OCI-LY1 (cell line): ENCODE measurements at regions not wholly inside any gene's neighbourhood (a gene's known extent, or its start where the extent isn't known, plus 50 kb on each side); places are given as distances from the start of the nearest gene placed in this dataset.

Experiments used
- H2AFZ ChIP-seq: fragments of 200-600 bp; sonication (generic), shearing (Covaris generic); 2 replicates; pipeline ENCODE4 v1.6.0; 2014; ENCODE audit warnings: antibody characterized with exemption, mild to moderate bottlenecking, low read length
- H3F3A ChIP-seq: fragments of 200-600 bp; sonication (generic), shearing (Covaris generic); 2 replicates; pipeline ENCODE4 v1.6.0; 2014; ENCODE audit warnings: mild to moderate bottlenecking, antibody characterized with exemption, low read length, moderate library complexity; ENCODE audit not compliant: insufficient read depth
- H3K27ac ChIP-seq: fragments of 200-600 bp; sonication (generic); 2 replicates; pipeline ENCODE4 v1.5.1; 2014; ENCODE audit warnings: low read length, mixed run types, mild to moderate bottlenecking, low read depth; ENCODE audit not compliant: poor library complexity, severe bottlenecking
- H3K27me3 ChIP-seq: fragments of 200-600 bp; sonication (generic); 2 replicates; pipeline ENCODE4 v1.6.0; 2014; ENCODE audit warnings: antibody characterized with exemption, mild to moderate bottlenecking, low read length, moderate library complexity; ENCODE audit not compliant: insufficient read depth
- H3K36me3 ChIP-seq: fragments of 200-600 bp; sonication (generic); 2 replicates; pipeline ENCODE4 v1.6.1; 2014; ENCODE audit warnings: mild to moderate bottlenecking, antibody characterized with exemption, low read length, moderate library complexity, mixed read lengths; ENCODE audit not compliant: insufficient read depth
- H3K4me1 ChIP-seq: fragments of 200-600 bp; sonication (generic); 2 replicates; pipeline ENCODE4 v1.5.1; 2014; ENCODE audit warnings: mild to moderate bottlenecking, low read length, moderate library complexity; ENCODE audit not compliant: insufficient read depth, severe bottlenecking
- H3K4me2 ChIP-seq: fragments of 200-600 bp; sonication (generic), shearing (Covaris generic); 2 replicates; pipeline ENCODE4 v1.6.1; 2014; ENCODE audit warnings: low read length
- H3K4me3 ChIP-seq: fragments of 200-600 bp; sonication (generic); 2 replicates; pipeline ENCODE4 v1.5.1; 2014; ENCODE audit warnings: low read length, low read depth, mild to moderate bottlenecking, mixed read lengths; ENCODE audit not compliant: poor library complexity, severe bottlenecking
- H3K79me2 ChIP-seq: fragments of 200-600 bp; shearing (Covaris generic); 2 replicates; pipeline ENCODE4 v1.6.1; 2016; ENCODE audit warnings: mixed run types, low read length, mixed read lengths; ENCODE audit not compliant: insufficient read depth
- H3K9ac ChIP-seq: fragments of 200-600 bp; sonication (generic), shearing (Covaris generic); 2 replicates; pipeline ENCODE4 v1.6.1; 2014; ENCODE audit warnings: mild to moderate bottlenecking, low read length, mixed read lengths
- H3K9me2 ChIP-seq: fragments of 200-600 bp; sonication (generic), shearing (Covaris generic); 2 replicates; pipeline ENCODE4 v1.6.1; 2014; ENCODE audit warnings: low read depth, mild to moderate bottlenecking, low read length, mixed read lengths
- H3K9me3 ChIP-seq: fragments of 200-600 bp; shearing (Covaris generic); 2 replicates; pipeline ENCODE4 v1.6.1; 2014; ENCODE audit warnings: low read length, mixed read lengths
- H4K20me1 ChIP-seq: fragments of 200-600 bp; sonication (generic), shearing (Covaris generic); 2 replicates; pipeline ENCODE4 v1.6.0; 2016; ENCODE audit warnings: mild to moderate bottlenecking, low read length; ENCODE audit not compliant: insufficient read depth
- CTCF ChIP-seq: fragments of 200-600 bp; sonication (generic), shearing (Covaris generic); IDR thresholded peaks from 2 replicates; pipeline ENCODE4 v1.5.1; 2017; ENCODE audit warnings: mild to moderate bottlenecking, antibody characterized with exemption, low read length, moderate library complexity, mixed read lengths
- EZH2 ChIP-seq: fragments of 200-600 bp; sonication (generic), shearing (Covaris generic); IDR thresholded peaks from 2 replicates; pipeline ENCODE4 v1.8.0; 2017; ENCODE audit warnings: borderline replicate concordance, mixed run types, mild to moderate bottlenecking, antibody characterized with exemption, low read length, moderate library complexity, mixed read lengths

GRCh38 chr21:24444736-24445135 is 1162.5 kb downstream of the MRPL39 start:
- no peak overlapping the region for H2AFZ ChIP-seq
- no peak overlapping the region for H3K27ac ChIP-seq
- no peaks in the 10 kb centered on the region for H3K9me3 ChIP-seq
- no peaks in the 10 kb centered on the region for H3K36me3 ChIP-seq
- H3K9me2 ChIP-seq, result no peaks in the 10 kb centered on the region
- no peaks in the 10 kb centered on the region for H3F3A ChIP-seq
- no peaks in the 10 kb centered on the region for H3K79me2 ChIP-seq
- H4K20me1 ChIP-seq, result no peaks in the 10 kb centered on the region
- H3K4me3 ChIP-seq, result no peak overlapping the region
- H3K9ac ChIP-seq, result no peak overlapping the region
- no peak overlapping the region for H3K4me2 ChIP-seq
- no peaks in the 10 kb centered on the region for H3K27me3 ChIP-seq
- no peak for TF ChIP-seq EZH2
- TF ChIP-seq CTCF, result no peak
- no peaks in the 10 kb centered on the region for H3K4me1 ChIP-seq

GRCh38 chr21:24436236-24436635 is 1171.0 kb downstream of the MRPL39 start:
- Histone ChIP-seq H3F3A (no peaks in the 10 kb centered on the region), H3K27ac (no peak overlapping the region), H3K9ac (no peak overlapping the region), H3K79me2 (no peaks in the 10 kb centered on the region), H3K27me3 (no peaks in the 10 kb centered on the region), H3K4me2 (no peak overlapping the region), H3K4me3 (no peak overlapping the region), H3K36me3 (no peaks in the 10 kb centered on the region), H4K20me1 (no peaks in the 10 kb centered on the region), H2AFZ (no peak overlapping the region), H3K9me3 (no peaks in the 10 kb centered on the region), H3K9me2 (no peaks in the 10 kb centered on the region), H3K4me1 (no peaks in the 10 kb centered on the region)
- TF ChIP-seq CTCF, result no peak
- TF ChIP-seq EZH2, result no peak

- Histone ChIP-seq H3K27ac (no peak overlapping the region), H3F3A (no peaks in the 10 kb centered on the region), H3K36me3 (no peaks in the 10 kb centered on the region), H3K27me3 (no peaks in the 10 kb centered on the region), H4K20me1 (no peaks in the 10 kb centered on the region), H3K4me2 (no peak overlapping the region), H2AFZ (no peak overlapping the region), H3K9ac (no peak overlapping the region), H3K79me2 (no peaks in the 10 kb centered on the region), H3K9me3 (no peaks in the 10 kb centered on the region), H3K9me2 (no peaks in the 10 kb centered on the region), H3K4me1 (no peaks in the 10 kb centered on the region), H3K4me3 (no peak overlapping the region)
- no peak for TF ChIP-seq CTCF
- TF ChIP-seq EZH2, result no peak
These were observed 1178.6 kb downstream of the MRPL39 start for GRCh38 chr21:24428591-24429199.
